Upper lobe of left lung (tissue), 4 donors: ENCODE measurements at regions not wholly inside any gene's neighbourhood (a gene's known extent, or its start where the extent isn't known, plus 50 kb on each side); places are given as distances from the start of the nearest gene placed in this dataset.

Source experiments
- EP300 ChIP-seq, 4 donors: sonication (generic); formaldehyde crosslinking; IDR thresholded peaks; one replicate each; pipeline ENCODE4 v1.5.1; 2017; ENCODE audit warnings: antibody characterized with exemption in 4 of 4, control low read depth in 2 of 4
- POLR2A ChIP-seq, 4 donors: fragments of 450-650 bp; IDR thresholded peaks; one replicate each; pipeline ENCODE4 v1.5.1; 2016 to 2017; ENCODE audit warnings: antibody characterized with exemption in 4 of 4, mild to moderate bottlenecking in 2 of 4
- POLR2AphosphoS5 ChIP-seq, 2 donors: sonication (generic); formaldehyde crosslinking; IDR thresholded peaks; one replicate each; pipeline ENCODE4 v1.5.1; 2017; ENCODE audit warnings: antibody characterized with exemption in 2 of 2
- TF ChIP-seq, protein P1 (sequence below), 6 experiments: fragments of 450-650 bp in 4 of 6; fragments of 200-600 bp in 2 of 6; sonication (generic) in 2 of 6; IDR thresholded peaks; one replicate each; pipeline ENCODE4 v1.5.1; 2016 to 2019; ENCODE audit warnings: antibody characterized with exemption in 6 of 6

DNA sequence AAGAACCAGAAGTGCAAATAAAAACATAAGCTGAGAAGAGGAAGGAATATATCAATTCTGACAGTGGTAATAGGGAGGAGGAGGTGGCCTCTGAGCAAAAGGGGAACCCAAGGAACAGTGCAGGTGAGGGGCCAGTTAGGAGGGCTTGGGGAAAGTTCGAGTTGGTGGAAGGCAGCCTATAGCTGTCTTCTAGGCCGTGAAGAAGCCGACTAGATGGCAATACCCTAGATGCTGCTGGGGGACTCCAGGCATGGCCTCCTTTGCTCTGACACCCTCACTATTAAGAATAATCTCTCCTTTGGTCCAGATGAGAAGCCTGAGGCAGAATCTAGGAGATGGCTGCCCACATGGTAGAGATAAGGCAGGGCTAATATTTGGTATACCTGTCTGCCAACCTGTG lies 351.1 kb upstream of the PLXNA2 start:
- TF ChIP-seq, protein P1, sequence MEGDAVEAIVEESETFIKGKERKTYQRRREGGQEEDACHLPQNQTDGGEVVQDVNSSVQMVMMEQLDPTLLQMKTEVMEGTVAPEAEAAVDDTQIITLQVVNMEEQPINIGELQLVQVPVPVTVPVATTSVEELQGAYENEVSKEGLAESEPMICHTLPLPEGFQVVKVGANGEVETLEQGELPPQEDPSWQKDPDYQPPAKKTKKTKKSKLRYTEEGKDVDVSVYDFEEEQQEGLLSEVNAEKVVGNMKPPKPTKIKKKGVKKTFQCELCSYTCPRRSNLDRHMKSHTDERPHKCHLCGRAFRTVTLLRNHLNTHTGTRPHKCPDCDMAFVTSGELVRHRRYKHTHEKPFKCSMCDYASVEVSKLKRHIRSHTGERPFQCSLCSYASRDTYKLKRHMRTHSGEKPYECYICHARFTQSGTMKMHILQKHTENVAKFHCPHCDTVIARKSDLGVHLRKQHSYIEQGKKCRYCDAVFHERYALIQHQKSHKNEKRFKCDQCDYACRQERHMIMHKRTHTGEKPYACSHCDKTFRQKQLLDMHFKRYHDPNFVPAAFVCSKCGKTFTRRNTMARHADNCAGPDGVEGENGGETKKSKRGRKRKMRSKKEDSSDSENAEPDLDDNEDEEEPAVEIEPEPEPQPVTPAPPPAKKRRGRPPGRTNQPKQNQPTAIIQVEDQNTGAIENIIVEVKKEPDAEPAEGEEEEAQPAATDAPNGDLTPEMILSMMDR (IDR thresholded peaks at IDR 0.05), result no peak
- no peak for TF ChIP-seq EP300 (IDR thresholded peaks at IDR 0.05)
- TF ChIP-seq POLR2A (IDR thresholded peaks at IDR 0.05), result no peak
- no peak for TF ChIP-seq POLR2AphosphoS5 (IDR thresholded peaks at IDR 0.05)
